Forelimb muscle (tissue), 1 donor: ENCODE measurements at regions not wholly inside any gene's neighbourhood (a gene's known extent, or its start where the extent isn't known, plus 50 kb on each side); places are given as distances from the start of the nearest gene placed in this dataset.

Experiments used
- DNase-seq: peaks from one replicate; pipeline ENCODE4 v3.0.0-alpha.2; 2013; ENCODE audit warnings: low read depth

GRCh38 chr22:34045311-34045710 lies 125.0 kb upstream of the LARGE1 start:
- DNase-seq: no peak

GRCh38 chr22:34055525-34056200 lies 135.4 kb upstream of the LARGE1 start:
- no peak for DNase-seq

GRCh38 chr22:34057726-34058125 lies 137.4 kb upstream of the LARGE1 start:
- no peak for DNase-seq

- DNase-seq: no peak
These were observed 144.4 kb upstream of the LARGE1 start for GRCh38 chr22:34064696-34065095.

- no peak for DNase-seq
These were observed 146.8 kb upstream of the LARGE1 start for GRCh38 chr22:34067031-34067430.

- DNase-seq: no peak
These were observed 147.7 kb upstream of the LARGE1 start for GRCh38 chr22:34068001-34068400.

GRCh38 chr22:34070051-34070450 lies 149.8 kb upstream of the LARGE1 start:
- no peak for DNase-seq

- DNase-seq: no peak
These were observed 150.3 kb upstream of the LARGE1 start for GRCh38 chr22:34070531-34070930.

GRCh38 chr22:34072585-34072984 lies 152.3 kb upstream of the LARGE1 start:
- no peak for DNase-seq

- no peak for DNase-seq
These were observed 160.2 kb upstream of the LARGE1 start for GRCh38 chr22:34080433-34080832.

- DNase-seq: no peak
These were observed 176.5 kb upstream of the LARGE1 start for GRCh38 chr22:34096770-34097169.

GRCh38 chr22:34099278-34099677 lies 179.0 kb upstream of the LARGE1 start:
- DNase-seq: no peak

GRCh38 chr22:34102633-34103032 lies 182.4 kb upstream of the LARGE1 start:
- DNase-seq: no peak

GRCh38 chr22:34105461-34106062 lies 185.3 kb upstream of the LARGE1 start:
- DNase-seq: no peak

- DNase-seq: no peak
These were observed 187.9 kb upstream of the LARGE1 start for GRCh38 chr22:34108168-34108567.

GRCh38 chr22:34111210-34111824 lies 191.0 kb upstream of the LARGE1 start:
- DNase-seq: no peak

- DNase-seq: no peak
These were observed 193.1 kb upstream of the LARGE1 start for GRCh38 chr22:34113381-34113780.

GRCh38 chr22:34114406-34114805 lies 194.1 kb upstream of the LARGE1 start:
- DNase-seq: no peak

- DNase-seq: no peak
These were observed 195.4 kb upstream of the LARGE1 start for GRCh38 chr22:34115722-34116121.

GRCh38 chr22:34116126-34116525 lies 195.8 kb upstream of the LARGE1 start:
- no peak for DNase-seq

GRCh38 chr22:34122042-34122441 lies 201.8 kb upstream of the LARGE1 start:
- no peak for DNase-seq

GRCh38 chr22:34129691-34130486 lies 209.6 kb upstream of the LARGE1 start:
- DNase-seq: no peak
